ENCODE measurements at regions not wholly inside any gene's neighbourhood (a gene's known extent, or its start where the extent isn't known, plus 50 kb on each side); places are given as distances from the start of the nearest gene placed in this dataset.
A peak's percentile ranks its signal among the peaks of the same experiment; 100 is the strongest.
"Not testable (repeated sequence)": the region's sequence is repeated elsewhere in the genome, so short reads cannot be mapped to it uniquely, and the experiment has no call there.

DNA sequence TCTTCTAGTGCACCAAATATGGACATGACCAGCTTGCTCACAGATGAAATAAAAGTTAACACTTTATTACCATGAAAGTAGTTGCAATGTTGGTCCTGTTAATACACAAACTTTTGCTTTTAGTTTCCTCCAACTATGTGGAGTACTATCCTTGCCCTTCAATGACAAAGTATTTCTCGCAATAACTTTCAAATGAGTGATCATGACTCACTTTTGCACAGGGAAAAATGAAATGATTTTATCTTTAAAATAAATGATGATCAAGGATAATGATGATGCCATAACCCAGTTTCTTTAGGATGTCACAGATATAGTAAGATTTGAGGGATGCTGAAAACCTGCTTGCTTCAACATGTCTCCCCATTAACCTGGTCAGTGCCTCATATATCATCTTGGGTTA is 254.0 kb upstream of the KITLG start:
- H3K27ac ChIP-seq (ENCODE audit: low read depth in 2 of 2, low read length in 1 of 2), result peak overlapping the region in 1 of 2 experiments; percentile 74; a peak in 2 of 4 replicates
- no peaks in the 10 kb centered on the region for H3K79me2 ChIP-seq (ENCODE audit: insufficient read depth)
- peaks cover 18% of the 10 kb centered on the region for H3F3A ChIP-seq (replicated peaks; ENCODE audit: insufficient read depth)
- H3K27me3 ChIP-seq (ENCODE audit: insufficient read depth), result no peaks in the 10 kb centered on the region
- ChIA-PET CTCF (no interaction called here), POLR2A (no interaction called here)
- H4K20me1 ChIP-seq (ENCODE audit: insufficient read depth), result no peaks in the 10 kb centered on the region
- H3K9me3 ChIP-seq, result no peaks in the 10 kb centered on the region
- 0 out of 2 replicates have a peak overlapping the region, but pooled peaks have one; percentile 27 for H3K4me2 ChIP-seq
- no peak for DNase-seq
- 43% methylated on average over 1 of the region's 1 CpG for WGBS (ENCODE audit: low lambda C conversion rate)
- TF ChIP-seq JUND (IDR thresholded peaks at IDR 0.05) (peak; percentile 63), FOSL2 (IDR thresholded peaks at IDR 0.05; ENCODE audit: borderline replicate concordance, low read depth) (peak; percentile 72), RXRA (IDR thresholded peaks at IDR 0.05; ENCODE audit: borderline replicate concordance, low read depth) (peak; percentile 20; the same call in 1 of the 2 replicates), MEF2A (IDR thresholded peaks at IDR 0.05; ENCODE audit: borderline replicate concordance, low read depth) (no peak), GATA2 (CRISPR knock-in tag; IDR thresholded peaks at IDR 0.05) (no peak), EP300 (IDR thresholded peaks at IDR 0.05; ENCODE audit: borderline replicate concordance in 1 of 2, low read depth in 1 of 2, low read length in 1 of 2) (peak in 1 of 2 experiments; percentile 52; a peak in 1 of 4 replicates)
- TF ChIP-seq, protein P1, sequence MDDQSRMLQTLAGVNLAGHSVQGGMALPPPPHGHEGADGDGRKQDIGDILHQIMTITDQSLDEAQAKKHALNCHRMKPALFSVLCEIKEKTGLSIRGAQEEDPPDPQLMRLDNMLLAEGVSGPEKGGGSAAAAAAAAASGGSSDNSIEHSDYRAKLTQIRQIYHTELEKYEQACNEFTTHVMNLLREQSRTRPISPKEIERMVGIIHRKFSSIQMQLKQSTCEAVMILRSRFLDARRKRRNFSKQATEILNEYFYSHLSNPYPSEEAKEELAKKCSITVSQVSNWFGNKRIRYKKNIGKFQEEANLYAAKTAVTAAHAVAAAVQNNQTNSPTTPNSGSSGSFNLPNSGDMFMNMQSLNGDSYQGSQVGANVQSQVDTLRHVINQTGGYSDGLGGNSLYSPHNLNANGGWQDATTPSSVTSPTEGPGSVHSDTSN (IDR thresholded peaks at IDR 0.05), result peak; percentile 45
- no peaks in the 10 kb centered on the region for H3K36me3 ChIP-seq (replicated peaks in 1 of 2; ENCODE audit: control insufficient read depth in 1 of 2, insufficient read depth in 2 of 2, low read length in 1 of 2)
- no peaks in the 10 kb centered on the region for H3K9me2 ChIP-seq
- H3K9ac ChIP-seq, result no peak overlapping the region
- peak overlapping the region; percentile 35; the same call in 1 of the 2 replicates for H2AFZ ChIP-seq (ENCODE audit: low read depth)
- H3K4me3 ChIP-seq (ENCODE audit: low read depth in 2 of 2, low read length in 1 of 2), result no peak overlapping the region
- H3K4me1 ChIP-seq (ENCODE audit: control insufficient read depth in 1 of 2, insufficient read depth in 2 of 2, low read depth in 1 of 2, low read length in 1 of 2), result no peaks in the 10 kb centered on the region

GRCh38 chr12:88833641-88834116 is 253.4 kb upstream of the KITLG start:
- Histone ChIP-seq H3K9ac (no peak overlapping the region), H3K4me2 (0 out of 2 replicates have a peak overlapping the region, but pooled peaks have one; percentile 27), H3F3A (replicated peaks; ENCODE audit: insufficient read depth) (peaks cover 18% of the 10 kb centered on the region), H2AFZ (ENCODE audit: low read depth) (peak overlapping the region; percentile 35; the same call in 1 of the 2 replicates), H3K27ac (ENCODE audit: low read depth in 2 of 2, low read length in 1 of 2) (peak overlapping the region in 1 of 2 experiments; percentile 74; a peak in 2 of 4 replicates), H3K9me3 (no peaks in the 10 kb centered on the region), H3K36me3 (replicated peaks in 1 of 2; ENCODE audit: control insufficient read depth in 1 of 2, insufficient read depth in 2 of 2, low read length in 1 of 2) (no peaks in the 10 kb centered on the region), H3K9me2 (no peaks in the 10 kb centered on the region), H3K79me2 (ENCODE audit: insufficient read depth) (no peaks in the 10 kb centered on the region), H3K4me3 (ENCODE audit: low read depth in 2 of 2, low read length in 1 of 2) (no peak overlapping the region), H4K20me1 (ENCODE audit: insufficient read depth) (no peaks in the 10 kb centered on the region), H3K27me3 (ENCODE audit: insufficient read depth) (no peaks in the 10 kb centered on the region), H3K4me1 (ENCODE audit: control insufficient read depth in 1 of 2, insufficient read depth in 2 of 2, low read depth in 1 of 2, low read length in 1 of 2) (no peaks in the 10 kb centered on the region)
- ChIA-PET POLR2A (no interaction called here), CTCF (no interaction called here)
- TF ChIP-seq TCF12 (IDR thresholded peaks at IDR 0.05), result peak; percentile 27; the same call in 1 of the 2 replicates
- no peak for TF ChIP-seq FOXJ3 (CRISPR knock-in tag; IDR thresholded peaks at IDR 0.05)
- TF ChIP-seq, protein P1 (IDR thresholded peaks at IDR 0.05), result peak; percentile 44; the same call in 1 of the 2 replicates
- DNase-seq, result no peak

DNA sequence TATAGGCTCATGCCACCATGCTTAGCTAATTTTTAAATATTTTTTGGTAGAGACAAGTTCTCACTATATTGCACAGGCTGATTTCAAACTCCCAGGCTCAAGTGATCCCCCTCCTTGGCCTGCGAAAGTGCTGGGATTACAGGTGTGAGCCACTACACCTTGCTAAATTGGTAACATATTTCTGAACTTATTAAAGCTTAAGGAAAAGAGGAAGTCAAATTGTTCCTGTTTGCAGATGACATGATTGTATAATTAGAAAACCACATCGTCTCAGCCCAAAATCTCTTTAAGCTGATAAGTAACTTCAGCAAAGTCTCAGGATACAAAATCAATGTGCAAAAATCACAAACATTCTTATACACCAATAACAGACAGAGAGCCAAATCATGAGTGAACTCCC is 248.3 kb upstream of the KITLG start:
- POLR2A ChIA-PET; H3K27ac ChIP-seq (ENCODE audit: low read depth in 2 of 2, low read length in 1 of 2); H3K4me3 ChIP-seq (ENCODE audit: low read depth in 2 of 2, low read length in 1 of 2); CTCF ChIA-PET; DNase-seq; H3K27me3 ChIP-seq (ENCODE audit: insufficient read depth); H3K9me2 ChIP-seq; H3F3A ChIP-seq (replicated peaks; ENCODE audit: insufficient read depth); H3K36me3 ChIP-seq (replicated peaks in 1 of 2; ENCODE audit: control insufficient read depth in 1 of 2, insufficient read depth in 2 of 2, low read length in 1 of 2); H3K9ac ChIP-seq; H3K4me2 ChIP-seq; H3K4me1 ChIP-seq (ENCODE audit: control insufficient read depth in 1 of 2, insufficient read depth in 2 of 2, low read depth in 1 of 2, low read length in 1 of 2); H3K79me2 ChIP-seq (ENCODE audit: insufficient read depth); H3K9me3 ChIP-seq; H2AFZ ChIP-seq (ENCODE audit: low read depth); H4K20me1 ChIP-seq (ENCODE audit: insufficient read depth): not testable (repeated sequence)
- WGBS (ENCODE audit: low lambda C conversion rate), result 88% methylated on average over 2 of the region's 2 CpGs
